ENCODE measurements at regions not wholly inside any gene's neighbourhood (a gene's known extent, or its start where the extent isn't known, plus 50 kb on each side); places are given as distances from the start of the nearest gene placed in this dataset.

- H3K4me2 ChIP-seq (ENCODE audit: low read length): no peak overlapping the region
- no peaks in the 10 kb centered on the region for H3K9me2 ChIP-seq (ENCODE audit: low read depth, low read length)
- no peaks in the 10 kb centered on the region for H3K36me3 ChIP-seq (ENCODE audit: insufficient read depth, low read length)
- TF ChIP-seq EZH2 (IDR thresholded peaks at IDR 0.05; ENCODE audit: borderline replicate concordance, low read length) (no peak), CTCF (IDR thresholded peaks at IDR 0.05; ENCODE audit: low read length) (no peak)
- H3K4me3 ChIP-seq (ENCODE audit: low read depth, low read length, poor library complexity, severe bottlenecking): no peak overlapping the region
- H3K79me2 ChIP-seq (ENCODE audit: insufficient read depth, low read length): no peaks in the 10 kb centered on the region
- H3K27ac ChIP-seq (ENCODE audit: low read depth, low read length, poor library complexity, severe bottlenecking): no peak overlapping the region
- no peaks in the 10 kb centered on the region for H3K4me1 ChIP-seq (ENCODE audit: insufficient read depth, low read length, severe bottlenecking)
- H3K9ac ChIP-seq (ENCODE audit: low read length): no peak overlapping the region
- H3F3A ChIP-seq (ENCODE audit: insufficient read depth, low read length): no peaks in the 10 kb centered on the region
- H3K27me3 ChIP-seq (ENCODE audit: insufficient read depth, low read length): no peaks in the 10 kb centered on the region
- H3K9me3 ChIP-seq (ENCODE audit: low read length): no peaks in the 10 kb centered on the region
- no peak overlapping the region for H2AFZ ChIP-seq (ENCODE audit: low read length)
- no peaks in the 10 kb centered on the region for H4K20me1 ChIP-seq (ENCODE audit: insufficient read depth, low read length)
Measured at GRCh38 chr14:58876608-58877007, 238.8 kb downstream of the DACT1 start.

DNA sequence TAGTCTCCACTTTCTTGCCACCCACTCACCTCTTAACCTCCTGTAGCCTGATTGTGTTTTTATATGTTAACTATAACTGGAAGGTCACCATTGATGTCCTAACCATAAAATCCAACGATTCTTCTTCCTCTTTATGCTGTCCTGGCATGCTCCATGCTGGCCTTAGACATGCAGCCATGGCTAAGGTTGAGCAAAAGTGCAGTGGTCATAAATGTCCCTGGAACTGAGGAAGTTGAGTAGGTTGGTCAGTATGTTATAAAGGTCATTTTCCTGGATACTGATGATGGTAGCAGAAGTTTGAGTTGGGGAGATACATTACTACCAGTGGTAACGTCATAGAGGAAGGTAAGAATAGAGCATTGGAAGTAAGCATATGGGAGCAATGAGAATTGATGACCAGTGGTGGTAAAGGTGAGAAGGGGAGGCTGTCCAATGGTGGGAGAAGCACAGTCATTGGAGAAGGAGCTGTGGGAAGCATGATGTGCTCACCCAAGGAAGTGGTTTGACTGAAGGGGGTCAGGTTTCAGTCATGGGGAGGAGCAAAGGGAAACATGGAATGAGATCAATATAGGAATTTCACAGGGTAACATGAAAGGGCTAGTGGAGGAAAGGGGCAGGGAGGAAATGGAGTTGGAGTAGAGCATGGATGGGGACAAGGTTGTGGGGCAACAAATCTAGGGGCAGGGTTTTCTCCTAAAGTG, 240.8 kb downstream of the DACT1 start:
- no peak overlapping the region for H2AFZ ChIP-seq (ENCODE audit: low read length)
- H3K27ac ChIP-seq (ENCODE audit: low read depth, low read length, poor library complexity, severe bottlenecking): no peak overlapping the region
- no peaks in the 10 kb centered on the region for H3K36me3 ChIP-seq (ENCODE audit: insufficient read depth, low read length)
- no peaks in the 10 kb centered on the region for H3K4me1 ChIP-seq (ENCODE audit: insufficient read depth, low read length, severe bottlenecking)
- H3K9me2 ChIP-seq (ENCODE audit: low read depth, low read length): no peaks in the 10 kb centered on the region
- H3K9me3 ChIP-seq (ENCODE audit: low read length): no peaks in the 10 kb centered on the region
- H3K4me3 ChIP-seq (ENCODE audit: low read depth, low read length, poor library complexity, severe bottlenecking): no peak overlapping the region
- H3K4me2 ChIP-seq (ENCODE audit: low read length): no peak overlapping the region
- no peaks in the 10 kb centered on the region for H4K20me1 ChIP-seq (ENCODE audit: insufficient read depth, low read length)
- no peaks in the 10 kb centered on the region for H3F3A ChIP-seq (ENCODE audit: insufficient read depth, low read length)
- no peaks in the 10 kb centered on the region for H3K79me2 ChIP-seq (ENCODE audit: insufficient read depth, low read length)
- TF ChIP-seq EZH2 (IDR thresholded peaks at IDR 0.05; ENCODE audit: borderline replicate concordance, low read length) (no peak), CTCF (IDR thresholded peaks at IDR 0.05; ENCODE audit: low read length) (no peak)
- no peak overlapping the region for H3K9ac ChIP-seq (ENCODE audit: low read length)
- H3K27me3 ChIP-seq (ENCODE audit: insufficient read depth, low read length): no peaks in the 10 kb centered on the region

GRCh38 chr14:58881433-58881832, 243.7 kb downstream of the DACT1 start:
- H3K27me3 ChIP-seq (ENCODE audit: insufficient read depth, low read length): no peaks in the 10 kb centered on the region
- TF ChIP-seq CTCF (IDR thresholded peaks at IDR 0.05; ENCODE audit: low read length) (no peak), EZH2 (IDR thresholded peaks at IDR 0.05; ENCODE audit: borderline replicate concordance, low read length) (no peak)
- no peaks in the 10 kb centered on the region for H3K4me1 ChIP-seq (ENCODE audit: insufficient read depth, low read length, severe bottlenecking)
- H3K79me2 ChIP-seq (ENCODE audit: insufficient read depth, low read length): no peaks in the 10 kb centered on the region
- H3K36me3 ChIP-seq (ENCODE audit: insufficient read depth, low read length): no peaks in the 10 kb centered on the region
- H3F3A ChIP-seq (ENCODE audit: insufficient read depth, low read length): no peaks in the 10 kb centered on the region
- no peaks in the 10 kb centered on the region for H3K9me3 ChIP-seq (ENCODE audit: low read length)
- no peak overlapping the region for H3K4me2 ChIP-seq (ENCODE audit: low read length)
- H3K9ac ChIP-seq (ENCODE audit: low read length): no peak overlapping the region
- no peak overlapping the region for H2AFZ ChIP-seq (ENCODE audit: low read length)
- no peaks in the 10 kb centered on the region for H4K20me1 ChIP-seq (ENCODE audit: insufficient read depth, low read length)
- H3K9me2 ChIP-seq (ENCODE audit: low read depth, low read length): no peaks in the 10 kb centered on the region
- H3K4me3 ChIP-seq (ENCODE audit: low read depth, low read length, poor library complexity, severe bottlenecking): no peak overlapping the region
- H3K27ac ChIP-seq (ENCODE audit: low read depth, low read length, poor library complexity, severe bottlenecking): no peak overlapping the region

Measured in OCI-LY1 (cell line).